GM18502 (cell line): ENCODE measurements at regions not wholly inside any gene's neighbourhood (a gene's known extent, or its start where the extent isn't known, plus 50 kb on each side); places are given as distances from the start of the nearest gene placed in this dataset.
"Not testable (repeated sequence)": the region's sequence is repeated elsewhere in the genome, so short reads cannot be mapped to it uniquely, and the experiment has no call there.

Experiments used
- ATAC-seq: cut with Tn5 transposase; IDR thresholded peaks from one replicate; pipeline ENCODE4 v1.9.1; 2021; ENCODE audit warnings: mild to moderate bottlenecking; ENCODE audit not compliant: unreplicated experiment, poor library complexity

DNA sequence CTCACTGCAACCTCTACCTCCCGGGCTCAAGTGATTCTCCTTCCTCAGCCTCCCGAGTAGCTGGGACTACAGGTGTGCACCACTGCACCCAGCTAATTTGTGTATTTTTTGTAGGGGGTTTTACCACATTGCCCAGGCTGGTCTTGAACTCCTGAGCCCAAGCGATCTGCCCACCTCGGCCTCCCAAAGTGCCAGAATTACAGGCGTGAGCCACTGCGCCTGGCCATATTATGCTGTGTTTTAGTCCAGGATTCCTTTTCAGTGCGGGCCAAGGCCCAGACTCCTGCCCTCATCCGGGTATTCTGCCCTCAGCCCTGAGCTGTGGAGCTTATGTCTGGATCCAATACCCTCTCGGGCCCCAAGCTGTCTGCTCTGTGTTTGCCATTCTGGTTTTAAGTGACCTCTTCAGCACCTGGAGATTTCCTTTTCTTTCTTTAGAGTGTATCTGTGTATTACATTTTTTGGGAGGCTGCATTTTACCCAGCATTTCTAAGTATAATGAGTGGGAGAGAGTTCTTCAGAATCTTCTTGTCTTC lies 114.9 kb downstream of the BUB3 start:
- ATAC-seq = no peak

DNA sequence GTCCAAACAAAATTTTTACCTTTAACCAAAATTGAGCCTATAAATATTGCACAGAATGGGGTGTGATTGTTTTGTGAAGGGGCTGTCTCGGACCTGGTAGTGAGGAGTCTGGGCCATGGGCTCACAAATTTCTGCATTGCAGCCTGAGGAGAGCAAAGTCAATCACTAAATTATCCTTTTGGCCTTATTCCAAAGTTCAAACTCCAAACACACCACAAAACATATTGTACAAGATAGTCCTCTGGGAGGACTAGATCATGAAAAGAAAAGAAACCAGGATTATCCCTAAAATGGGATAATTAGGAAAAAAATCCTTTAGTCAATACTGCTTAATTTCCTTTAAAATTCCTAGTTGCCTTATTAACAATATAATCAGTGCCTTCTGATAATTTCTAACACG lies 115.5 kb downstream of the BUB3 start:
- ATAC-seq = no peak

GRCh38 chr10:123270221-123270620 lies 116.0 kb downstream of the BUB3 start:
- ATAC-seq = no peak

DNA sequence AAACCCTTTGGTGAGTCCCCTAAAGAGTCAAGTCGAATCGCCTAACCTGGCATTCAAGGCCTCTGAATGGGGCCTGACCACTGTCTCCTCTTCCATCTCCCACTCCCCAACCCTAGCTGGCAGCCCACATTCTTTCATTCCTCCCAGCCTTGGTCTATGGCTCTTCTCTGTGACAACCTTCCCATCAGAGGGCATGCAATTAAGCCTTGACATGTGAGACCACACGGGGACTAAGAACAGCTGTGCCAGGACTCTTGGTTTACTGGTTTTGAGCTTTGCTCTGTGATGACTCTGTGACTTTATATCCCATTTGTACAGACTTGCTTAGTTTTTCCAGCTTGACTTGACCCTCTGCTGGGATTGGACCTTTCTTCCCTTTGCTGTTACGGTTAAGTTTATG lies 116.6 kb downstream of the BUB3 start:
- ATAC-seq = no peak

GRCh38 chr10:123272171-123272570 lies 118.0 kb downstream of the BUB3 start:
- no peak for ATAC-seq

DNA sequence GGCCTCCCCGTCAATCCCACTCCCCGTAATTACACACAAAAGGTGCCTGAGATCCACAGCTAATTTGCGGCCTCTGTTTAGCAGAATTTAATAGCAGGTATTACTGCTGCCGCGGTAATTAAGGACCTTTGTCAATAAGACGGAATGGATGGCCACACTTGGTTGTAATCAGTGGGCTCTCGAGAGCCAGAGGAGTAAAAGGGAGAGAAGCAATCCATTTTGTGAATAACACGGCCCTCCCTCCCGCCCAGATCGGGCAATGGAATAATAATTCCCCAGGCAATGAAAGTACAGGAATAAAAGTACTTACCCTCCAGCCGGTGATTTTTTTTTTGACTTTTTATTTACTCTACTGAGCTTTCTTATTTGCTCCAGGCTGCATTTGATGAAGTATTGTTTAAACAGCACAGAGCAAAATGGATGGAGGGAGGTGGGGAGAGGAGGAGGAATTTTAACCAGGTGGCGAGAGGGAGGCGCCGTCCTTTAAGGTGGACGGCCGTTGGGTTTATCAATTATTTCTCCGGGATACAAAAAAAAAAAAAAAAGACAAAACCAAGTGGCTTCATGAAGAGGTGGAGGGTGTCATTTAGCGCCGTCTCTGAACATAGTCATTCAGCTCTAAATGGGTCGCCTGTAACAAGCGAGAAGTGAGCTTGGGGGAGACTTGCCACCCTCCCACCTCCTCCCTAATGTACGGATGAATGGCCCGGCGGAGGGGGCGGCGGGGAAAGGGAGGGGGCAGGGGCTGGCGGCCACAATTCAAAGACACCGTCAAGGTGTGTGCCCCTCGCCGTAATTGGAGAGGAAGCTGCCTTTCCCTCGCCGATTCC lies 120.3 kb downstream of the BUB3 start:
- no peak for ATAC-seq

GRCh38 chr10:123275136-123275564 lies 120.9 kb downstream of the BUB3 start:
- no peak for ATAC-seq

DNA sequence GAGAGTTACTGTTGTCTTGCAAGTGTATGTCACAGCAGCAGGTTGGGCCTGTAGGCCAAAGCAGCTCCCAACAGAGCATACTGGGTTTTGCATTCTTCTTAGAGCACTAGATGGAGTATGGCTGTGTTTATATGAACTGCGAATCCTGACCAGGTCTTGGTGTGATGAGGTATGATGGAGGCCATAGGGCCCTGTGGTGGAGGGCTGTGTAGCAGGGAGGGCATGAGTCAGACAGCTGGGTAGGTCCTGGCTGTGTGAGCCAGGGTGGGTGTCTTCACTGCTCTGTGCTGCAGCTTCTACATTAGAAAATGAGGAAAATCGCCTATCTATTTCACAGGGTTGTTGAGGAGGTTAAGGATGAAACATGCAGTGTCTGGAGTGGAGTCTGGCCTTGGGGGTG lies 124.2 kb downstream of the BUB3 start:
- no peak for ATAC-seq

DNA sequence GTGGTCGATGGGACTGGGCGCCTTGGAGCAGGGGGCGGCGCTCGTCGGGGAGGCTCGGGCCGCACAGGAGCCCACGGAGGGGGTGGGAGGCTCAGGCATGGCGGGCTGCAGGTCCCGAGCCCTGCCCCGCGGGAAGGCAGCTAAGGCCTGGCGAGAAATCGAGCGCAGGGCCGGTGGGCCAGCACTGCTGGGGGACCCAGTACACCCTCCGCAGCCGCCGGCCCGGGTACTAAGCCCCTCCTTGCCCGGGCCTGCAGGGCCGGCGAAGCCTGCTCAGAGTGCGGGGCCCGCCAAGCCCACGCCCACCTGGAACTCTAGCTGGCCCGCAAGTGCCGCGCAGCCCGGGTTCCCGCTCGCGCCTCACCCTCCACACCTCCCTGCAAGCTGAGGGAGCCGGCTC lies 129.2 kb downstream of the BUB3 start:
- ATAC-seq = not testable (repeated sequence)

DNA sequence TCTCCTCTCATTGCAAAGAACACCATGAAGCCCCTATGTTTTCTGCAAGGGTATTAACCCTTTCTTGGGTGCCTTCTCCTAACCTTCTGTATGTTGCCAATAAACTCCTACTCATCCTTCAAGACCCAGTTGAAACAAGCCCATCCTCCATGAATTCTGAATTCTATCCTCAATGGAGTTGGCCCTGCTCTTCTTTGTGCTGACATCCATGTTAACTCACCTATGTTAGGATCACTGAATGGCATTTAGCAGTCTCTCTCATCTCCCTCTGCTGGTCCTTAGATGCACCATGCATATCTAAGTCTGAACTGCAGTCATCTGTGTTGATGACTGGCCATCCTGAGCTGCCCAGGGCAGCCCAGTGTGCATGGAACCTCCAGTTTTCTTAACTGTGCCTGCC lies 129.8 kb downstream of the BUB3 start:
- ATAC-seq = no peak

DNA sequence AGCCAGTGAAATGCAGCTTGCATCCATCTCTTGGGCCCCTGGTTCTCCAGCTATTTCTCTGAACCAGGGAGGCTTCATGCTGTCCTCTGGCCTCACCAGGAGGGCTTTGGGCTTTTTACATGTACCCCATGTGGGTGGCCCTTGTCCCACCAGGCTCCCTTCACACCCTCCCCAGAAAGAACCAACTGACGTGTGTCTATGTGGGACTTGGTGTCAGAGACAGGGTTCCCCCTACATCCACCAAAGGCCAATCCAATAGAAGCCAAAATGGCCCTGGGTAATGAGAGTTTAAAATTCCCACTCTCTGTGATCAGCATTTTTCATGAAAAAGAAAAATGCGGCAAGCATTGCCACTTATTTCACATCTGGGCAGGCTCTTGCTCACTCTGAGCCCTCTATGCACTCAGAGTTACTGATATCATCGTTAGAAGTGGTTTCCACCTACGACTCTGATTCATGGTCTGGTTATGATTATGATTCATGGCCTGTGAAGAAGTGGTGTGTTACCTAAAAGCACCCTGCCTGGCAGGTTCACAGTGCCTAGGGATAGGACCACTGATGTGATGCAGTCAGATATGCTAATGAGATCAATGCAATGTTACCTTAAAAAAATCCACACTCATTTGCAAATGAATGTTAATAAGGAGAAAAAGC lies 133.5 kb downstream of the BUB3 start:
- no peak for ATAC-seq

GRCh38 chr10:123289432-123289831 lies 135.2 kb downstream of the BUB3 start:
- no peak for ATAC-seq

- no peak for ATAC-seq
These were observed 139.9 kb downstream of the BUB3 start for GRCh38 chr10:123294109-123294508.

DNA sequence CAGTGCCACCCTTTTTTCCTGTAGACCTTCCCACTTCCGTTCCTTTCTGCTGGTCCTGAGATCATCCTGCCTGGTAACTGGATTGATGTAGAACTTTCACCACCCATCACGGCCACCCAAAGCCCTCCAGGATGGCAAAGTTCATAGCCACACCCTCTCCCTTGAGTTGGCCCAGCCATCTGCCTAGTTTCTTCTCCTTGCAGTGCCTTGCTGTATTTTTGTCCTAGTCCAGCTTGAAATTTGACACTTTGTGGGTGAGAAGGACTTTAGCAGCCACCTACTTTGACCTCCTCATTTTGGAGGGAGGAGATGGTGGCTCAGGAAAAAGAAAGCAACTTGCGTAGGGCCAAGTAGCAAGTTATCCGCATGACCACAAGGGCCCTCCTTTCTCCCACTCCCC lies 140.7 kb downstream of the BUB3 start:
- ATAC-seq = no peak

DNA sequence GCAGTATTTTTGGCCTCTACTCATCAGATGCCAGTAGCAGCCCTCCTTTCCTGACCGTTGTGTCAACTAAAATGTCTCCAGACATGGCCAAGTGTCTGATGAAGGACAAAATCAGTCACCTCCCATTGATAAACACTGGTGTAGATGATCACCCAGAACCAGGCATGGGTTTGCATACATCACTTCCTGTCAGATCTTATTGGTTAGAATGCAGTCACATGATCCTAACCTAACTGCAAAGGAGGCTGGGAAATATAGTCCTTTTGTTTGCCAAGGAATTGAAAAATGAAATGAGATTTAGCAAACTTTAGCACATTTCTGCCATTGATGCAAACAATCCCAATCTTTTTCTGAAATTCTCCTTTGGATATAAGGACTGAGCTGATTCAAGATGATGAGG lies 141.4 kb downstream of the BUB3 start:
- no peak for ATAC-seq

- no peak for ATAC-seq
These were observed 143.0 kb downstream of the BUB3 start for GRCh38 chr10:123297175-123297574.

DNA sequence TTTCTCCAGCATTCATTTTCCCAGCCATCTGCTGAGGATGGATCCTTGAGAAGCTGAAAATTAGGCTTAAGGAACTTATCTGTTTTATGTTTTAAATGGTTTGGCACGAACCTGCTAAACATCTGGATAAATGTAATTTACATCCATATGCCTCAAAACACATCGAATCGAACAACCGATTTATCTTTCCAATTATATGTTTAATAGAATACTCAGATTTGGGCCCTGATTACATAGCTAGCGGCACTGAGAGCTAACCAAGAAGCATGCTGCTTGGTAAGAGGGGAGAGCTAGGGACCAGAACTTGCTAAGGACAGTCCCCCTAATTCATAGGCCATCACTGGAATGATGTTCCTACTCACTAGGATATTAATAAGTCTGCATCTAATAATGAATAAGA lies 144.4 kb downstream of the BUB3 start:
- no peak for ATAC-seq

DNA sequence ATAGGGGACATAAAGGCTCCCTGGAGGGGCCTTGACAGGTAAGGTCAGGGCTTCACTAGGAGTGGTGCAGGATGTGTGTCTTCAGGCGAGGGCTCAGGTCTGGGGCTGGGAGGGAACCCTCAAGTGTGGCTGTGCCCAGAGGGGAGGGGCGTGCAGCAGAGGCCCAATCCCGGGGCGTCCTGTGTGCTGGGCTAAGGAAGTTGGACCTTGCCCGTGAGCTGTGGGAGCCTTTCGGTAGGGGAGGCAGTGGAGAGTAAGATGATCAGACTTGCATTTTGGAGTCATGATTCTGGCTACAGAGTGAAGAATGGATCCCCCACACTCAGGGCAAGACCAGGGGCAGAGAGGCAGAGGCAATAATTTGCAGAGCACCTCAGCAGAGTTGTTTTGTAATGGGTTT lies 145.4 kb downstream of the BUB3 start:
- ATAC-seq = no peak

- ATAC-seq = no peak
These were observed 147.1 kb downstream of the BUB3 start for GRCh38 chr10:123301077-123301857.

DNA sequence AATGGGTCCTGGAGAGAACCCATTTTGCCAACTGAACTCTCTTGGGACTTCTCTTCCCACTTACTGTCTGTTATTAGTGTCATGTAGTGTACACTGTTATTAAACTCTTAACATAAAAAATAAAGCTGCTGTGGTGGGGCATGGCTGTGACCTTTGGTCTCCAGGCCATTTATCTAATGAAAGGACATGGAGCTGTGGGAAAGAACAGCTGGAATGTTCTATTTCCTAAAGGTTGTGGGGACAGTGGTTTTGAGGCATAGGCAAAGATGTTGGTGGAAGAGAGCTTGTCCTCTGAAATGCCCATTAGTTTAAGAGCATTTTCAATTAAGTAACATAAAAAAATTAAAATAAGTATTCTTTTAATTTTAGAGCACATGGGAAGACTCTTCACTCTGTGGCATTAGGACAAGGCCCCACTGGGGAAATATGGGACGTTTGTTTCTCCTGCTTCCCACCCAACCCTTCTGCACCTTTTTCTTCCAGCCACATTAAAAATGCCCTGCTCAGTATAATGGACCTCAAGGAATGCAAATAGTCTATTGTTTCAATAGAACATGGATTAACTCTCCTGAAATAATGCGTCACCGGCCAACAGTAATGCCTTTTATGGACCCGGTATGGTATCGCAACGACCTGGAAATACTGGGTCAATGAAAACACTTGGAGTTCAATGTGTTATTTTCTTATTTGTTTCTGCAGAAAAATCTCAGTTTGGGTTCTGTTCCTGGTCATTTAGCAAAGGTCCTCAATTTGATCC lies 149.6 kb downstream of the BUB3 start:
- no peak for ATAC-seq
